ENCODE measurements at regions not wholly inside any gene's neighbourhood (a gene's known extent, or its start where the extent isn't known, plus 50 kb on each side); places are given as distances from the start of the nearest gene placed in this dataset.

DNA sequence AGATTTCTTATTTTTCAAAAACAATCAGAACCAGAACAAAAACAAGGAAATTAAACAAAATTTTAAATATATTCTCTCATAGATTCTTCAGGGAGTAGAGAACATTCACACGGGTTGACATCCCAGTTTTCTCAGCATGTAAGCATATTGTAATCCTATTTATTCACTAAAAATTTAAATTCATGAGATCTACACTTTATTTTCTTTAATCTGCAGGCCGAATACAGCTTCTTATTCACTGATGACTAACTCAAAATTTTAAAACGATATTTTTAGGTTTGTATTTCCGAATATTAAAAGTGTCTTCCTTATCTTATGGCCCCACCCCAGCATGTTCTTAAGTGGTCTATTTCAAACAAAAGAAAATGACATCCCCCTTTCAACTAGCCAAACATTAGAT, 262.4 kb downstream of the MEIS1 start:
- TF ChIP-seq, protein P1, sequence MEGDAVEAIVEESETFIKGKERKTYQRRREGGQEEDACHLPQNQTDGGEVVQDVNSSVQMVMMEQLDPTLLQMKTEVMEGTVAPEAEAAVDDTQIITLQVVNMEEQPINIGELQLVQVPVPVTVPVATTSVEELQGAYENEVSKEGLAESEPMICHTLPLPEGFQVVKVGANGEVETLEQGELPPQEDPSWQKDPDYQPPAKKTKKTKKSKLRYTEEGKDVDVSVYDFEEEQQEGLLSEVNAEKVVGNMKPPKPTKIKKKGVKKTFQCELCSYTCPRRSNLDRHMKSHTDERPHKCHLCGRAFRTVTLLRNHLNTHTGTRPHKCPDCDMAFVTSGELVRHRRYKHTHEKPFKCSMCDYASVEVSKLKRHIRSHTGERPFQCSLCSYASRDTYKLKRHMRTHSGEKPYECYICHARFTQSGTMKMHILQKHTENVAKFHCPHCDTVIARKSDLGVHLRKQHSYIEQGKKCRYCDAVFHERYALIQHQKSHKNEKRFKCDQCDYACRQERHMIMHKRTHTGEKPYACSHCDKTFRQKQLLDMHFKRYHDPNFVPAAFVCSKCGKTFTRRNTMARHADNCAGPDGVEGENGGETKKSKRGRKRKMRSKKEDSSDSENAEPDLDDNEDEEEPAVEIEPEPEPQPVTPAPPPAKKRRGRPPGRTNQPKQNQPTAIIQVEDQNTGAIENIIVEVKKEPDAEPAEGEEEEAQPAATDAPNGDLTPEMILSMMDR (IDR thresholded peaks at IDR 0.05) = no peak
- no peak for TF ChIP-seq POLR2A (IDR thresholded peaks at IDR 0.05)

All from esophagus squamous epithelium (tissue), 4 donors.